ENCODE measurements at regions not wholly inside any gene's neighbourhood (a gene's known extent, or its start where the extent isn't known, plus 50 kb on each side); places are given as distances from the start of the nearest gene placed in this dataset.

- TF ChIP-seq, protein P1, sequence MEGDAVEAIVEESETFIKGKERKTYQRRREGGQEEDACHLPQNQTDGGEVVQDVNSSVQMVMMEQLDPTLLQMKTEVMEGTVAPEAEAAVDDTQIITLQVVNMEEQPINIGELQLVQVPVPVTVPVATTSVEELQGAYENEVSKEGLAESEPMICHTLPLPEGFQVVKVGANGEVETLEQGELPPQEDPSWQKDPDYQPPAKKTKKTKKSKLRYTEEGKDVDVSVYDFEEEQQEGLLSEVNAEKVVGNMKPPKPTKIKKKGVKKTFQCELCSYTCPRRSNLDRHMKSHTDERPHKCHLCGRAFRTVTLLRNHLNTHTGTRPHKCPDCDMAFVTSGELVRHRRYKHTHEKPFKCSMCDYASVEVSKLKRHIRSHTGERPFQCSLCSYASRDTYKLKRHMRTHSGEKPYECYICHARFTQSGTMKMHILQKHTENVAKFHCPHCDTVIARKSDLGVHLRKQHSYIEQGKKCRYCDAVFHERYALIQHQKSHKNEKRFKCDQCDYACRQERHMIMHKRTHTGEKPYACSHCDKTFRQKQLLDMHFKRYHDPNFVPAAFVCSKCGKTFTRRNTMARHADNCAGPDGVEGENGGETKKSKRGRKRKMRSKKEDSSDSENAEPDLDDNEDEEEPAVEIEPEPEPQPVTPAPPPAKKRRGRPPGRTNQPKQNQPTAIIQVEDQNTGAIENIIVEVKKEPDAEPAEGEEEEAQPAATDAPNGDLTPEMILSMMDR (conservative IDR thresholded peaks at IDR 0.05 in 1 of 2, IDR thresholded peaks at IDR 0.05 in 1 of 2; ENCODE audit: low read depth in 1 of 2, low read length in 2 of 2) = no peak
- no peak for TF ChIP-seq EZH2 (IDR thresholded peaks at IDR 0.05; ENCODE audit: low read length, missing control alignments)
Observed at GRCh38 chr2:155703048-155703447, 629.5 kb downstream of the NR4A2 start.

All from fibroblast of lung (primary cell).